NCI-H2107 treated with DMSO at 0.1 percent for 48 hours (cell line): ENCODE measurements at regions not wholly inside any gene's neighbourhood (a gene's known extent, or its start where the extent isn't known, plus 50 kb on each side); places are given as distances from the start of the nearest gene placed in this dataset.
A peak's percentile ranks its signal among the peaks of the same experiment; 100 is the strongest.

Source experiments
- DNase-seq: peaks from one replicate; lab custom pipeline; 2025; ENCODE audit not compliant: unreplicated experiment; lab: John Stamatoyannopoulos, UW

- DNase-seq = no peak
Measured at GRCh38 chr13:110097013-110097412, 209.9 kb downstream of the COL4A1 start.

- DNase-seq = no peak
Measured at GRCh38 chr13:110092831-110093247, 214.1 kb downstream of the COL4A1 start.

DNA sequence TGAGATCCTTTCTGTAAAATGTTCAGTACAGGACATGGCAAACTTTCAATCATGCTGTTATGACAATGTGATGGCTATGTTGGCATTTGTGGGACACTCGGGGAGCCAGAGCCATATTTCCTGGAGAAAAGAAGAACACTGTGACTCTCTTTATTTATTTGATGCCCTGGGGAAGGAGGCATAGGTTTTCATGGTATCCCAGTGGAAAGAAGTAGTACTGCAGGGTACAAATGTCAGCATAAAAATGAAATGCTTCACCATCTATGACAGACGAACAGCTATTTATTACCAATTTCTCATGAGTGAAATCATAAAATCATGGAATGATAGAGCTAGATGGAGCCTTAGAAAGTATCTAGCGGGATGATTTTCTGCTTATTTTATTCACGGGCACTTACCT is 217.1 kb downstream of the COL4A1 start:
- no peak for DNase-seq

DNA sequence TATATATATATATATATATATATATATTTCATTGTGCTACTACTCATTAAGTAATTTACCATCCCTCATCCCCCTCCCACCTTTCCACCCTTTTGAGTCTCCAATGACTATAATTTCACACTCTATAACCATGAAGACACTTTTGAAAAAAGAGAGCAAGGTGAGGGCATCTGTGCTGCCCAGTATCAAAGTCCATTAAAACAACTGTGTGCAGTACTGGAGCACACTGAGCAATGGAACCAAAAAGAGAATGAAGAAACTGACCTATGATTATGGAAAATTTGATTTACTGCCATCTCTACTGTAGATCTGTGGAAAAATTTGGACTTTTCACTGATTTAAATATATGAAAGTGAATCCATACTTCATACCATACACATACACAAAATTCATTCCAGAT is 217.9 kb downstream of the COL4A1 start:
- no peak for DNase-seq

DNA sequence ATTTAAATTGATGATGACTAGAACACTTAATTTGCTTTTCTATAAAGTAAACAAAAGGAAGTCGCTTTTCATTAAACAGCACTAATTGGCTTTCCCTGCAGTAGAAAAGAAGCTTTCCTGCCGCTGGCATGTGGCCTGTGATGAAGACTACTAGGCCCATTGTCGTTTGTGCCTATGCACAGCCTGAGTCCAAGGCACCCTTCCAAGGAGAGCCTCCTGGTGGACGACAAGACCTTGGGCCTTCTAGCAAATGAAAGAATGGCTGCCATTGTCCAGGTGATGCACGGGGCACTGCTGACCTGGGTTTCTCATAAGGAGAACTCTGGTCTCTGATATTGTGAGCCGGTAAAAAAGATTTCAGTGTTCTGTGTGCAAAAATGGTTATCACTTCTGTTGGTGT is 233.0 kb downstream of the COL4A1 start:
- DNase-seq = no peak

GRCh38 chr13:110070511-110071120 is 236.3 kb downstream of the COL4A1 start:
- DNase-seq = no peak

GRCh38 chr13:110070046-110070445 is 236.9 kb downstream of the COL4A1 start:
- DNase-seq = no peak

GRCh38 chr13:110068176-110068473 is 238.8 kb downstream of the COL4A1 start:
- DNase-seq = no peak

DNA sequence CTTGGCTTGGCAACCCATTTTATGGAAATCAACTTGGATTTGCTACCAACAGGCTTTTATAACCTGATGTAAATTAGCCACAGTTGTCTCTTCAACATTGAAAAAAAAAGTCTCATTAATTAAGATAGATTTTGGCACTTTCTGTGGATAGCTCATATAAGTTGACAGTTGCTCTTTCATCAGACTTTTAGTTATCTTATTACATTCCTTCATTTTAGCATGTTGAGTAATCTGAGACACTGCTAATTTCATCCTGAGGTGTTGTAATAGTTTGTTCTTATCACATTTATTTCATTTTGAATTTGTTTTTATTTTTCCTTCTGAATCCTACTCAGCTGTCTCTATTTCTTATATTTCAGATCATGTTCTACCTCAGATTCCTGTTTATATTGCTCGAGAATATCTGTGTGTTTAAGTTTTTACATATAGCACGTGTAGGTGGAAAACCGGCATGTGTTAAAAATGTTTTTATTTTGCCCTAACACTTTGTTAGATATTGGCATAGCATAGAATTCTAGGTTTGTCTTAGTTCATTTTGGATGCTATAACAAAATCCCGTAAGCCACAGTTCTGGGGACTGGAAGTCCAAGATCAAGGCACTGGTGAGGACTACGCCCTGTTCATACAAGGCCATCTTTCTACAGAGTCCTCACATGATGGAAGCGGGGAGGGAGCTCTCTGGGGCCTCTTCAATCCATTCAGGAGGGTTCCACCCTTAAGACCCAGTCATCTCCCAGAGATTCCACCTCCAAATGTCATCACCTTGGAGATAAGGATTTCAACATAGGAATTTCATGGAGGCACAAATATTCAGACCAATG is 239.4 kb downstream of the COL4A1 start:
- no peak for DNase-seq

- DNase-seq = no peak
Measured at GRCh38 chr13:110065780-110066179, 241.2 kb downstream of the COL4A1 start.

GRCh38 chr13:110063490-110064421 is 243.2 kb downstream of the COL4A1 start:
- DNase-seq = no peak

- no peak for DNase-seq
Measured at GRCh38 chr13:110062777-110063442, 244.0 kb downstream of the COL4A1 start.

DNA sequence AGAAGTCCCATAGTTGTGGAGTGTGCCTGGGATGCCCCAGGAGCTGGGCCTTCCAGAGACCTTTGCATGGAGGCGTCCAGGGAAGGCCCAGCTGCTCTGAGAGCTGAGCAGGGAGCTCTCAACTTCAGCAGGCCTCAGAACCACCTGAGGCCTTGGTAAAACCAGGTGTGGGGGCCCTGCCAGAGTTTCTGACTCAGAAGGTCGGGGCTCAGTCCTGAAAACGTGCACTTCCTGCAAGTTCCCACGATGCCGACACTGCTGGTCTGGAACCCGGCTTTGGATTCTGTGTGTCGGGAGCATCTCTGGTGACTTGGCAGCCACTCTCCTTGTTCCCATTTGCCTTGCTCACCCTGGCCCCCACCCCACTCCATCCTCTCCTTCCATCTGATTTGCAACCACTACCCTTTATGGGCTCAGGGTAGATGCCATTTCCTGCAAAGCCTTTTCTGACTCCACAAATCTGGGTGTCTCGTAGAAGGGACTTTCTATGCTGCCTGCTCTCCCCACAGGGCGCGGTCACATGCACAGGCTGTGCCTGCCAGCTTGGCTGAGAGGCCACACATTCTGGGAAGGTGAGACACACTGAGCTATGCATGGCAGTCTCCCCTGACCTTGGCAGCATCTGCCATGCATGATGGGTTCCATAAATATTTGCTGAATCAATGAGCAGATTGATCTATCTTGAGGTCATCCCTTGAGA is 244.7 kb downstream of the COL4A1 start:
- DNase-seq = no peak

GRCh38 chr13:110061270-110061669 is 245.7 kb downstream of the COL4A1 start:
- no peak for DNase-seq

DNA sequence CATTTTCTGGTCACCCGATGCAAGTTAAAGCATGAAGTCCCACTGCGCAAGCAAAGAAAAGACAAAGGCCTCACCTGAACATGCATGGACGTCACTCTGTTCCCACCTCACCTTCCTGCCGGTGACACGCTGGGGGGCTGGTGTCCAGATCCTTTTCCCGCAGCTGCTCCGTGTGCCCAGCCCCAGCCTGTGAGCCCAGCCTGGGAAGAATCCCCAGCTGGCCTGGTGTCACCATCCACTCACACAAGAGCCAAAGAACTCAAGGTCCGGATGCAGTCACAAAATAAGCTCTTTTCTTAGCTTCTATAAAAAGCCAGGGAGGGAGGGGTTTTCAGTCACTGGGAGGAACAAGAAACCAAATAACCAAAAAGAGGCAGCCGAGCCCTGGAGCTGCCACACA is 249.9 kb downstream of the COL4A1 start:
- no peak for DNase-seq

- DNase-seq = no peak
Measured at GRCh38 chr13:110056640-110057039, 250.3 kb downstream of the COL4A1 start.

DNA sequence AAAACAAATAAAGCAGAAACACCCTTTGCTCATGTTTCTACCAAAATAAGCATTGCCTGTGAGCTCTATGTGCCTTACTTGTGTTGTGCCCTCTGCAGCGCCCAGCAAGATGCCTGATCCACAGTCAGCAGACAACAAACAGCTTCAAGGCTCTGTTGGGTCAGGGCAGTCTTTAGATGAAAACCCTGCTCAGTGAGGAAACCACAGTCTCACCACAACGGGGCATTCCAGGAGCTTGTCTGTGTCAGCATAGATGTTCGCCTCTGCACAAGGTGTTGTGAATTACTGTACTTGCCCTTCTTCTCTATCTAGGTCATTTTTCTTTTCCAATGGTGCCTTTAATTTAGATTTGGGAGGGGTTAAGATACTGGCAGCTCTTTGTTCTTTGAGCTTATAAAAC is 251.9 kb downstream of the COL4A1 start:
- no peak for DNase-seq

DNA sequence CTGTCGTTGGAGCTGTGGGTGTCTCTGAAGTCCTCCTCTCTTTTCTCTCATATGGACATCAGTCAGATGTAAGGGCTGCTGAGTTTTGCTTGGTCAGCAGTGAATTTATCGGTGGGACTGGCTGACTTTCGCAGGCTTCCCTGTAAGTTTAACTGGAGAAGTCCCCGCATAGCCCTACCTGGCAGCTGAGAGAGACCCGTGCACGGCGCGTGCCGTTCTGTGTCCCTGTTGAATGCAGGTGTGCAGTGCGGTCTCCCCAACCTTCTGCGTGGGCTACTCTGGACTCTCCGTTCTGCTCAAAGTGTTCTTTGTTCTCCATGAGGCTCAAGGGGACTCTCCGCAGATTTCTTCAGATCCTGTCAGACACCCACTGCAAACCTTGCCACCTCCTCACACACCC is 252.9 kb downstream of the COL4A1 start:
- DNase-seq = no peak

DNA sequence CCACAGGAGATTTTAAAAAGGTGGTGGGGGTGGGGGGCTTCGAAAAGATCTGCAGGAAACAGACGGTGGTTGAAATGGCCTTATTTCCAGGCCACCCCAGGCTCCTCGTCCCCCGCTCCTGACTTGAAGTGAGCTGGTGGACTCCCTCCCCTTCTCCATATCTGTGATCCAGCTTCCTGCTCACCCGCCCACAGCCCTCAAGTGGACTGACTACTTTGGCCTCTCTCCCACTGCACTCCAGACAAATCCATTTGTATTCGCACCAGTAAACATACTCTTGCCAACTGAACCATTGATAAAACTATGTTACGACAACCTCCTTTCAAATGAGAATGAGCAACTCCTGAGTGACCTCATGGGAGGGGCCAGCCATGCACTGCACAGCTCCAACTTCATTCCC is 259.5 kb downstream of the COL4A1 start:
- peak; percentile 76 for DNase-seq

DNA sequence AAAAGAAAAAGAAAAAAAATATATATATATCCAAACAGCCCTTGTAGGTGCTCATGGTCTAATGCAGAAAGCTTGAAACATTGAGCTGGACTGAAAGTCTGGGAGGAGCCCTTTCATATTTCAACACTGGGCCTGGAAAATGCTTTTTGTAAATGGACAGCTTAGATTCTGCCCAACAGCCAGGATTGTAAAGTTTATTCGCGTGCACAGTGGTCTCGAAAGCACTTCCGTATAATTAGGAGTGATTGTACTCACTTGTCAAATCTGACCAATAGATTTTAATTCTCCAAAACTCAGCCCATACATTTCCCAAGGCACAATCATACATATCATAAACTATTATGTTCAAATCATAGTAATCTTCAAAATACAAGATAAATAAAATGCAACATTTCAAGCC is 260.1 kb downstream of the COL4A1 start:
- no peak for DNase-seq

DNA sequence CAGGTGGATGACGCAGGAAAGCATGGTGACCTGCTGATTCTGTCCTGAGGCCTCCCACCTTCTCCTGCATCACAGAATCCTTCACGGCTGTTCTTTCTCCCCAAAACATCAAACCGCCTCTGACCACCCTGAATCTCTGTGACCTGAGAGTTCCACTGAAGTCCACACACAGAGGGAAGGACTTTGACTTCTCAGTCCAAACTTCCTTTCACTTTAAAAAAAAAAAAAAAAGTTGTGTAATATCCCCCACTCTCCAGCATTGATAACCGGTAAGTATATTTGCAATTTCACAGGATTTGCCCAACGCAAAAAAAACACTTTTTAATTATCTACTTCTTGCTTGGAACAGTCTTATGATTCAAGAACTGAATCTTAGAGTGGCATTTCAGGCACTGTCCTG is 259.5 kb upstream of the IRS2 start:
- no peak for DNase-seq
